ENCODE measurements at regions not wholly inside any gene's neighbourhood (a gene's known extent, or its start where the extent isn't known, plus 50 kb on each side); places are given as distances from the start of the nearest gene placed in this dataset.

DNA sequence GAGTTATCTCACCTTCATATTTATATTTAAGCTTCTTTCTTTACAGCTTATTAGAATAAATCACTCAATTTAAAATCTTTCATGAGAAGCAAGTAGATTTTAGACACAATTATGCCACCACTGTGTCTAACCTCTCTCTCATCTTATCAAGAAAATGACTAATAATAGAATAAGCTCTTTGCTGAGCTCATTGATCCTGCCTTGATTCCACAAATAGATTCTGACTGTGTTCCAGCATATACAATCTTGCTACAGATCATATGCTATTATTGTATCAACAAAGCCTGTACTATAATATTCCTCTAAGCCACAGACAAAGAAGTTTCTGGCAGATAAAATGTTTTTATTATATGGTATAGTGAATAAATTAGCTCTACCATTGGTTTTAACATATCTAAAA lies 168.7 kb upstream of the GULP1 start:
- TF ChIP-seq, protein P1, sequence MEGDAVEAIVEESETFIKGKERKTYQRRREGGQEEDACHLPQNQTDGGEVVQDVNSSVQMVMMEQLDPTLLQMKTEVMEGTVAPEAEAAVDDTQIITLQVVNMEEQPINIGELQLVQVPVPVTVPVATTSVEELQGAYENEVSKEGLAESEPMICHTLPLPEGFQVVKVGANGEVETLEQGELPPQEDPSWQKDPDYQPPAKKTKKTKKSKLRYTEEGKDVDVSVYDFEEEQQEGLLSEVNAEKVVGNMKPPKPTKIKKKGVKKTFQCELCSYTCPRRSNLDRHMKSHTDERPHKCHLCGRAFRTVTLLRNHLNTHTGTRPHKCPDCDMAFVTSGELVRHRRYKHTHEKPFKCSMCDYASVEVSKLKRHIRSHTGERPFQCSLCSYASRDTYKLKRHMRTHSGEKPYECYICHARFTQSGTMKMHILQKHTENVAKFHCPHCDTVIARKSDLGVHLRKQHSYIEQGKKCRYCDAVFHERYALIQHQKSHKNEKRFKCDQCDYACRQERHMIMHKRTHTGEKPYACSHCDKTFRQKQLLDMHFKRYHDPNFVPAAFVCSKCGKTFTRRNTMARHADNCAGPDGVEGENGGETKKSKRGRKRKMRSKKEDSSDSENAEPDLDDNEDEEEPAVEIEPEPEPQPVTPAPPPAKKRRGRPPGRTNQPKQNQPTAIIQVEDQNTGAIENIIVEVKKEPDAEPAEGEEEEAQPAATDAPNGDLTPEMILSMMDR (IDR thresholded peaks at IDR 0.05 in 4 of 5, conservative IDR thresholded peaks at IDR 0.05 in 1 of 5): no peak
- TF ChIP-seq POLR2A (IDR thresholded peaks at IDR 0.05): no peak

All from gastrocnemius medialis (tissue), 4 donors.